Osteocyte (in vitro differentiated cells): ENCODE measurements at regions not wholly inside any gene's neighbourhood (a gene's known extent, or its start where the extent isn't known, plus 50 kb on each side); places are given as distances from the start of the nearest gene placed in this dataset.

Experiments used
- DNase-seq: peaks from one replicate; pipeline ENCODE4 v3.0.0; 2021; ENCODE audit warnings: mixed read lengths; ENCODE audit not compliant: unreplicated experiment; ENCODE audit errors: extremely low spot score
- H3K27ac Mint-ChIP-seq: one replicate; pipeline ENCODE4 v1.8.0; 2021; ENCODE audit warnings: mild to moderate bottlenecking, mixed read lengths; ENCODE audit not compliant: unreplicated experiment
- H3K27me3 Mint-ChIP-seq: one replicate; pipeline ENCODE4 v1.8.0; 2021; ENCODE audit warnings: mixed read lengths; ENCODE audit not compliant: unreplicated experiment
- H3K36me3 Mint-ChIP-seq: one replicate; pipeline ENCODE4 v1.8.0; 2021; ENCODE audit warnings: mixed read lengths; ENCODE audit not compliant: unreplicated experiment
- H3K4me1 Mint-ChIP-seq: one replicate; pipeline ENCODE4 v1.8.0; 2021; ENCODE audit warnings: mixed read lengths; ENCODE audit not compliant: unreplicated experiment
- H3K4me3 Mint-ChIP-seq: one replicate; pipeline ENCODE4 v1.8.0; 2021; ENCODE audit warnings: mild to moderate bottlenecking, moderate library complexity, mixed read lengths; ENCODE audit not compliant: unreplicated experiment
- H3K9me3 Mint-ChIP-seq: one replicate; pipeline ENCODE4 v1.8.0; 2021; ENCODE audit warnings: mixed read lengths; ENCODE audit not compliant: unreplicated experiment
- CTCF ChIP-seq: fragments of 200-600 bp; sonication (generic); IDR thresholded peaks from 2 replicates; pipeline ENCODE4 v1.5.0; 2021; ENCODE audit warnings: antibody characterized with exemption, mild to moderate bottlenecking, moderate library complexity

GRCh38 chr13:87536899-87537298, 134.3 kb upstream of the SLITRK5 start:
- no peak for TF ChIP-seq CTCF
- H3K27ac Mint-ChIP-seq = no peak overlapping the region
- no peak for DNase-seq
- H3K27me3 Mint-ChIP-seq = no peaks in the 10 kb centered on the region
- no peaks in the 10 kb centered on the region for H3K4me1 Mint-ChIP-seq
- no peaks in the 10 kb centered on the region for H3K36me3 Mint-ChIP-seq
- no peaks in the 10 kb centered on the region for H3K9me3 Mint-ChIP-seq
- H3K4me3 Mint-ChIP-seq = no peak overlapping the region

GRCh38 chr13:87537951-87538350, 133.2 kb upstream of the SLITRK5 start:
- H3K4me3 Mint-ChIP-seq = no peak overlapping the region
- DNase-seq = no peak
- H3K36me3 Mint-ChIP-seq = no peaks in the 10 kb centered on the region
- H3K4me1 Mint-ChIP-seq = no peaks in the 10 kb centered on the region
- TF ChIP-seq CTCF = no peak
- H3K27ac Mint-ChIP-seq = no peak overlapping the region
- H3K27me3 Mint-ChIP-seq = no peaks in the 10 kb centered on the region
- no peaks in the 10 kb centered on the region for H3K9me3 Mint-ChIP-seq

GRCh38 chr13:87538366-87539052, 132.7 kb upstream of the SLITRK5 start:
- TF ChIP-seq CTCF = no peak
- no peak overlapping the region for H3K27ac Mint-ChIP-seq
- no peaks in the 10 kb centered on the region for H3K4me1 Mint-ChIP-seq
- H3K4me3 Mint-ChIP-seq = no peak overlapping the region
- no peaks in the 10 kb centered on the region for H3K36me3 Mint-ChIP-seq
- H3K27me3 Mint-ChIP-seq = no peaks in the 10 kb centered on the region
- no peaks in the 10 kb centered on the region for H3K9me3 Mint-ChIP-seq
- no peak for DNase-seq

GRCh38 chr13:87553142-87553541, 118.0 kb upstream of the SLITRK5 start:
- DNase-seq = no peak
- Mint-ChIP-seq H3K36me3 (no peaks in the 10 kb centered on the region), H3K27me3 (no peaks in the 10 kb centered on the region), H3K9me3 (no peaks in the 10 kb centered on the region), H3K4me3 (no peak overlapping the region), H3K4me1 (no peaks in the 10 kb centered on the region), H3K27ac (no peak overlapping the region)
- no peak for TF ChIP-seq CTCF

- TF ChIP-seq CTCF = no peak
- Mint-ChIP-seq H3K4me3 (no peak overlapping the region), H3K4me1 (no peaks in the 10 kb centered on the region), H3K9me3 (no peaks in the 10 kb centered on the region), H3K27ac (no peak overlapping the region), H3K36me3 (no peaks in the 10 kb centered on the region), H3K27me3 (no peaks in the 10 kb centered on the region)
- no peak for DNase-seq
Observed at GRCh38 chr13:87554045-87554444, 117.1 kb upstream of the SLITRK5 start.
